ENCODE measurements at regions not wholly inside any gene's neighbourhood (a gene's known extent, or its start where the extent isn't known, plus 50 kb on each side); places are given as distances from the start of the nearest gene placed in this dataset.

DNA sequence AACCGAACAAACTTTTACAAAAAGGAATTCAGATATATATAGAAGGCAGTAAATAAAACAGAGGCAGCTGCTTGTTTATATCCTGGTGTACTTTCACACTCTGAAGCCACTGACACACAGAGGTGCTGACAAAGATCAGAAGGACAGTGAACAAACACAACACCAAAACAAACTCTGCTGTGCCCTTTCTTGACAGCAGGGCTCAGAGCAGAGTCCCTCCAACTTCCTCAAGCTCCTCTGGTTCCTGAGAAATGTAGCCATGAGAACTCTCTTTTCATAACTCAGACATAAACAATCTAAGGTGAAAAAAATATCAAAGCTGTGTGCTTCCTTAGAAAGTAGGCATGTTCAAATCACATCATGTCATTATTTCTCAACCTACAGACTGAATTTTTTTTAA is 1052.8 kb upstream of the SPRY2 start:
- Histone ChIP-seq H3K9me3 (ENCODE audit: control insufficient read depth, insufficient read depth, low read length) (peaks cover 7% of the 10 kb centered on the region), H4K20me1 (ENCODE audit: insufficient read depth, low read length) (no peaks in the 10 kb centered on the region), H3K4me1 (ENCODE audit: control insufficient read depth, insufficient read depth, low read length) (no peaks in the 10 kb centered on the region), H2BK5ac (ENCODE audit: low read depth, low read length, poor library complexity, severe bottlenecking) (no peak overlapping the region), H2BK20ac (ENCODE audit: low read depth, low read length) (no peak overlapping the region), H4K8ac (ENCODE audit: low read depth in 2 of 2, low read length in 2 of 2) (no peak overlapping the region), H2AK9ac (replicated peaks; ENCODE audit: low read depth, low read length, poor library complexity) (no peak overlapping the region), H3K27ac (ENCODE audit: insufficient read depth, low read length) (no peak overlapping the region), H3K23ac (ENCODE audit: low read depth, low read length) (no peak overlapping the region), H2AK5ac (ENCODE audit: low read depth, low read length) (no peak overlapping the region), H2BK120ac (ENCODE audit: low read depth, low read length) (no peak overlapping the region), H3K18ac (ENCODE audit: low read depth, low read length) (no peak overlapping the region), H3K56ac (ENCODE audit: extremely low read depth, insufficient read depth, low read length) (no peak overlapping the region), H2AFZ (replicated peaks; ENCODE audit: low read length, poor library complexity) (no peak overlapping the region), H3K9me1 (ENCODE audit: insufficient read depth, low read length) (no peaks in the 10 kb centered on the region), H3K4me3 (ENCODE audit: insufficient read depth, low read depth, low read length) (no peak overlapping the region), H4K91ac (ENCODE audit: insufficient read depth, low read depth, low read length) (no peak overlapping the region), H4K5ac (ENCODE audit: low read depth, low read length) (no peak overlapping the region), H3K36me3 (ENCODE audit: control insufficient read depth, insufficient read depth, low read length) (no peaks in the 10 kb centered on the region), H3K27me3 (ENCODE audit: control insufficient read depth, insufficient read depth, low read length) (no peaks in the 10 kb centered on the region), H3K79me1 (ENCODE audit: low read depth in 1 of 2, low read length in 2 of 2) (no peaks in the 10 kb centered on the region), H3K4ac (ENCODE audit: low read depth, low read length) (no peak overlapping the region), H3K14ac (replicated peaks; ENCODE audit: low read depth, low read length) (no peak overlapping the region), H3K9ac (ENCODE audit: low read depth, low read length) (no peak overlapping the region), H3K4me2 (ENCODE audit: low read depth, low read length) (no peak overlapping the region), H2BK15ac (ENCODE audit: low read depth, low read length) (no peak overlapping the region)
- TF ChIP-seq CTCF (conservative IDR thresholded peaks at IDR 0.05; ENCODE audit: low read depth, low read length) (no peak), MAZ (IDR thresholded peaks at IDR 0.05; ENCODE audit: borderline replicate concordance, low read depth, low read length) (no peak), NFE2L2 (IDR thresholded peaks at IDR 0.05; ENCODE audit: low read depth, low read length) (no peak), FOS (IDR thresholded peaks at IDR 0.05; ENCODE audit: low read depth, low read length) (no peak), BHLHE40 (IDR thresholded peaks at IDR 0.05; ENCODE audit: low read depth, low read length) (no peak), MAFK (IDR thresholded peaks at IDR 0.05; ENCODE audit: low read depth, low read length) (no peak), RAD21 (IDR thresholded peaks at IDR 0.05; ENCODE audit: low read length) (no peak), RFX5 (IDR thresholded peaks at IDR 0.05; ENCODE audit: low read depth, low read length) (no peak), ELK1 (IDR thresholded peaks at IDR 0.05; ENCODE audit: borderline replicate concordance, low read depth, low read length) (no peak), RCOR1 (IDR thresholded peaks at IDR 0.05; ENCODE audit: insufficient replicate concordance, low read length) (no peak)
- TF ChIP-seq, protein P1, sequence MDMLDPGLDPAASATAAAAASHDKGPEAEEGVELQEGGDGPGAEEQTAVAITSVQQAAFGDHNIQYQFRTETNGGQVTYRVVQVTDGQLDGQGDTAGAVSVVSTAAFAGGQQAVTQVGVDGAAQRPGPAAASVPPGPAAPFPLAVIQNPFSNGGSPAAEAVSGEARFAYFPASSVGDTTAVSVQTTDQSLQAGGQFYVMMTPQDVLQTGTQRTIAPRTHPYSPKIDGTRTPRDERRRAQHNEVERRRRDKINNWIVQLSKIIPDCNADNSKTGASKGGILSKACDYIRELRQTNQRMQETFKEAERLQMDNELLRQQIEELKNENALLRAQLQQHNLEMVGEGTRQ (IDR thresholded peaks at IDR 0.05; ENCODE audit: low read depth, low read length): no peak
- no TSS peak for BruUV-seq (replicated peaks)
- ChIA-PET CTCF (no interaction called here), POLR2A (ENCODE audit: unreplicated experiment) (no interaction called here)
- in situ Hi-C loops (cut with MboI; ENCODE audit: low sequenced_read_pairs): no loop called here
- dilution Hi-C loops (cut with HindIII; ENCODE audit: low sequenced_read_pairs, unreplicated experiment): no loop called here
- ATAC-seq (ENCODE audit: low read depth): no peak
- no peak for DNase-seq
- intact Hi-C loops (cut with micrococcal nuclease): no loop called here
- no CpG with 5 or more reads among the region's 1 CpG for WGBS, 2 experiments (ENCODE audit: extremely low coverage in 2 of 2, insufficient read length in 1 of 2)

All from IMR-90 (cell line).